ENCODE measurements at regions not wholly inside any gene's neighbourhood (a gene's known extent, or its start where the extent isn't known, plus 50 kb on each side); places are given as distances from the start of the nearest gene placed in this dataset.

GRCh38 chr10:78502210-78502936 is 468.7 kb downstream of the RPS24 start:
- FAIRE-seq = no peak

- FAIRE-seq = no peak
Measured at GRCh38 chr10:78504181-78504580, 470.5 kb downstream of the RPS24 start.

GRCh38 chr10:78505657-78506056 is 472.0 kb downstream of the RPS24 start:
- no peak for FAIRE-seq

DNA sequence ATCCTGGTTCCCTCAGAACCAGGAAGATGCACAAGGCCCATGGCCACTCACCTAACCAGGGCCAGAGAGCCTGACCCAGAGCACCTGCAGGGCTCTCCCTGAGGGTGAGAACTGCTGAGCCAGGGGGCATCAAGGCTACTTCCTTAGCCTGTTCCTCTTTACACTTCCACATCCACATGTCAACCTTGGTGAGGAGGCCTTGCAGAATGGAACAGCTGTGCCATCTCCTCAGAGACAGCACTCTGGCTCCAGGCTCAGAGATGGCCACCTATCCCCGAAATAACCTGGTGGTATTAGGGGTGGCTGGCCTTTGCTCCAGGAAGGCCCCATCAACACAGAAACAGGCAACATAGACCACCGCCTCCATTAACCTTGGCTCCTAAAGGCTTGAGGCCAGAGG is 473.0 kb downstream of the RPS24 start:
- no peak for FAIRE-seq

DNA sequence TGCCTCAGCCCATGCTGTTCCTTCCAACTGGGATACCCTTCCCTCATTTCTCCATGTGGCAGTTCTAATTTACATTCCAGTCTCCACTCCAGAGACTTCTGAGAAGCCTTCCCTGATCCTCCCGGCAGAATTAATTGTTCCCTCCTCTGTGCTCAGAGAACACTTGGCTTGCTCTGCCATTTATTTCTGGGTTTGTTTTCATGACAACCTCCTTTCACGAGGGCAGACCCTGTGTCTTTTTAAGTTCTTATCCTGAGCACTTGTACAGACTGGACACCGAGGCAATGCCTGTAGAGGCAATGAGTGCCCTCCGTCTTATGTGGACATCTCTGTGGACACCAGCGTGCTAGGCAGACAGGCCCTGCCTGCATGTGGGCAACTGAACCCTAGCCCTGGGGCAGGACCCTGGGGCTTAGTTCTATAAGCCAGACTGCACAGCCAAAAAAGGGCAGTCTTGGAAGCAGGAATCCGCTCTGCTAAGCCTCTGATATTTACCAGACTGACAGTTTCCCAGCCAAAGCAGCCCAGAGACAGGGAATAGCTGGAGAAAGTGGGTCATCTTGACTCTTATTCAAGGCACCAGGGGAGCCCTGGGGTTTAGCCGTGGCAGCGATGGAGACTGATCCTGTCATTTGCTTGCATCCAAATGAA is 474.0 kb downstream of the RPS24 start:
- no peak for FAIRE-seq

DNA sequence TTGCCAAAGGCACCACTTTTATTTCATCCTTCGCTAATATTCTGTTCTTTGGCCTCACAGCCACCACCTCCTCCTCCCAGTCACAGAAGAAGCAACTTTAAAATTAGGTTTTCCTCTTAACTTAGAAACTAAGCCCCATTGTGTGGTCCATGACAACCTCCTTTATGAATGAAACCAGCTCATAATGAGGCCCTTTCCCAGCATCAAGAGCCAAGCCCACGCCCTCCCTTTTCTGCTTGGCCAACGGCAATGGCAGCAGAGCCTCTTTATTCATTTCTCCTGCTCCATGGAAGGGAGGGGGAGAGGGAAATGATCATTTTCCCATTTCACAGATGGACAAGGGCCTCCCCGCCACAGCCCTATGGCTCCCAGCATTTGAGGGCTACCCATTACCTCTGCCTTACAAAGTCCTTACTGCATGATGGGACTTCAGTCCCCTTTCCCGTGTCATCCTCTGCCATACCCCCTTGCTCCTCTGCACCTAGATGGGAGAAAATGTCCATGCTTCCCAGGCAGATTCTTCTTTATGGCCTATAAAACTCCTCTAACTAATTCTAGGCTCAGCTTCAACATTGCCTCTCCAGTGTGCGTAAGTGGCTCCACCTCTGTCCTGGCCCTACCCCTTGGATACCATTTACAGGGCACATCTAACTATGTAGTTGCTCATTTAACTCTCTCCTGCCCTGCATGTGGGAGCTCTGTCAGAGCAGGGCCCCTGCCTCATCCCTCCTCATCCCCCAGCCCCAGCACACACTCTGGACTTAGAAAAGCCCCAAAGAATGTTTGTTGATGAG is 475.5 kb downstream of the RPS24 start:
- no peak for FAIRE-seq

DNA sequence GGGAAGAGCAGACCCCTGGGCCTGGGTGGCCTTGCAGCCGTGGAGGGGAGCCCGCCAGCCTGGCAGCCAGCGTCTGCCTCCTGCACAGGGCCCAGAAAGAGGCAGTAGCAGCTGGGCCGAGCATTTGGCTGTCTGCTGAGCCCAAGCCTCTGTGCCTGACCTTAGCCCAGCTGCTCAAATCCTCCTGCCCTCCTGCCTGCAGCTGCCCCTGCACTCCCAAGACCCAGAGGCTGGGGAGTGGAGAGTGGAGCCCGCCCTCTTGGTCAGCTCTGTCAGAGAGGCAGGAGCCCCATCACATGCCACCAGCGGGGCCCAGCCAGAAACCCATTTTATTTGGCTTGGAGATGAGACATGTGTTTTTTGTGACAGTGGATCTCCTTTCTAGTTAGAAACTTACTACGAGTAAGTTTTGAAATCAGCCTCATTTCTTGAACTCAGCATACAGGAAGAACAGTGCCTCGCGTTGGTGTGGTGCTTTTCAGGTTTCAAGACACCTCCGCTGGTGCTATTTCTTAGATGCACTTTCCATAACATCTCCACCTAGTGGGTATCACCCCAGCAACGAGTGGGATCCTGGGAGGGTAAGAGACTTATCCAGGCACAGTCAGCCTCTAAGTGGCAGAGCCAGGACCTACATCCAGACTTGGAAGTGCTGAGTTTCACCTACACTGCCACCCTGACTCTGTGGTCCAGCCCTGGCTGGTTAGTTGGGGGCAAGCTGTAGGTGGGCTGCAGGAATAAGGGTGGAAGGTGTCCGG is 477.1 kb downstream of the RPS24 start:
- no peak for FAIRE-seq

DNA sequence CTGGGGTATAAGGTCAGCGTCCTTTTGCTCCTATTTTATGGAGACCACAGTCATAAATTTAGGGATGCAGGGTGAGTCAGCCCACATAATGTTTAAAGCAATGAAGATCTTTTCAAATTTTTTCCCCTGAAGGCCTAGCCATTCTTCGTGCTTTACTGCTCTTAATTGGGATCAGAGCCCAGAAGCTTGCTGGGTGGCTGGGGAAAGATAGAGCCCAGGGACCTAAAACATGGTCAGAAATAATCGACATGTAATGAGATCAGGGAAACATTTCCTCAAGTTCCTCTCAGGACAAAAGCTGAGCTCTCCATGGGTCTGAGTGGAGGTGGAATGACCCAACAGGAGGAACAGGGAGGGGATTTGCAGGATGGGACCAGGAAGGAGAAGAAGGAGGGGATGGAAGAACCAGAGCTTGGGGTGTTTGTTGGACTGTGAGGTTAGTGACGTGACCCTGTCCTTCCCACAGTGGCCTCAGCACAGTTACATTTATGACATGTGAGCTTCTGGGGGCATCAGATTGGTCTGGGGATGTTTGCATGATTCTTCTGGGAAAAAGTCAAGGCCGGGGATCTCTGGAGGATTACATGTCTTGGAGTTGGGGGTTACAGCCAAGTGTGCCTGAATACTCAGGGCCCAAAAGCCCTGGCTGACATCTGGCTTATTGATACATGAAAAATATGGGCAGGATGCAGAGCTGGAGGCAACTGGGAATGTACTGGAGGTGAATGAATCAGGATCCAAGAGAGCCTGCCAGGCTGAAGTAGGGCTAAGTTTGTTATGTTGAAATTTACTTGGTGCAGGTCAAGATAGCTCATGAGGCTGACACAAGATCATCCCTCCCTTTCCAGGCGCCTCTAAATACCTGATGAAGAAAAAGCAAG is 477.9 kb downstream of the RPS24 start:
- no peak for FAIRE-seq

DNA sequence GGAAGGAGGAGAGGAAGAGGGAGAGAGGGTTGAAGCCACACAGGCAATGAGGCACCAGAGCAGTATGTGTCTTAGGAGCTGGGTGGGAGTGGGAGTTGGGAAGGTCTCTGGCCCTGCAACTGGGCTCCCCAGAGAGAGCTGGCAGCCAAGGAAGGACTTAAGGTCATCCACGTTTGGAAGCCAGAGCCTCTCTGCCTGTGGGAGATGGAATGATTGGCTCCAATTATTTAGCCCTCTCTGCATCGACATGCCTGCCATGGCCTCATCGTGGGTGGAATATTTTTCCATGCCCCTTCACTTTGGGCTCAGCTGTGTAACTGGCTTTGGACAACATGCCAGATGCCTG is 478.5 kb downstream of the RPS24 start:
- no peak for FAIRE-seq

DNA sequence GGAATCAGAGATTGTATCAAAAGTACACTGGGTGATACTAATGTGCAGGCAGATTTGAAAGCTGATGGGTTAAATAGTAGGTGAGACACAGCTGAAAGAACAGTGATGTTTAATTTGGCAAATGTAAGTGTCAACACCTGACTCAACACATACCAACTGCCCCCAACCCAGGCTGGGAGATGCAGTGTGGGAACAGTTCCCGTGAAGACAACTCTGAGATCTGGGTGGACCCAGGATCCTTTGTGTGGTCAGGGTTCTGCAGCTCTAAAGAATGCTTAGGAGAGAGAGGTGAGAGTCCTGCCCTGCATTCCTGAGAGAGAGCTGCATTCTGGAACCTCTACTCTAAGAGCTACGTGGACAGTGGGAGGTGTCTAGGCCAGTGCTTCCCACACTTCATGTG is 479.7 kb downstream of the RPS24 start:
- FAIRE-seq = no peak

DNA sequence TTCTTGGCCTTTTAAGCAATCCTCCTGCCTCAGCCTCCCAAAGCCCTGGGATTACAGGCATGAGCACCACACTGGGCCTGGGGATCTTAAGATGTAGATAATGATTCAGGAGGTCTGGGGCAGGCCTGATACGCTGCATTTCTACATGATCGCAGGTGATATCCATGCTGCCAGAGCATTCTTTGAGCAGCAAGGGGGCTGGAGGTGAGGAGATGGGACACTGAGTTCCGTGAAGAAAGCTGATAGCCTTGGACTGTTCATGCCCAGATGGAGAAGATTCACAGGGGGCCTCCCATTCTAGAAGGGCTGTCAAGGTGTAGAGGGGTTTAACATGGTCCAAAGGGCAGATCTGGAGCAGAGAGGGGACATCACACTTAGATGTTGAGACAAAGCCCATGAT is 480.3 kb downstream of the RPS24 start:
- no peak for FAIRE-seq

GRCh38 chr10:78514459-78514858 is 480.8 kb downstream of the RPS24 start:
- no peak for FAIRE-seq

GRCh38 chr10:78515038-78515872 is 481.6 kb downstream of the RPS24 start:
- FAIRE-seq = no peak

DNA sequence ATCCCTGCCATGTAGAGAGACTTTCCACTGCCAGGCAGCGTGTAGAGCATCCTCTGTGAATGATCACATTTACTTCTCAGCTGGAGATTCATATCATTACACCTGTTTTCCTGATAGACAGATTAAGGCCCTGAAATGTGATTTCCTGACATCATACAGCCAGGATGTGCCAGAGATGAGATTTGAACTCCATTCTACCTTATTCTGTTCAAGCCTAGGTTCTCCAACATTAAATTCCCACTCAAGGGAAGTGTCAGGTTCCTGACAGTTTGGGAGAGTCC is 482.1 kb downstream of the RPS24 start:
- no peak for FAIRE-seq

GRCh38 chr10:78516236-78516635 is 482.6 kb downstream of the RPS24 start:
- no peak for FAIRE-seq

GRCh38 chr10:78516756-78517155 is 483.1 kb downstream of the RPS24 start:
- no peak for FAIRE-seq

DNA sequence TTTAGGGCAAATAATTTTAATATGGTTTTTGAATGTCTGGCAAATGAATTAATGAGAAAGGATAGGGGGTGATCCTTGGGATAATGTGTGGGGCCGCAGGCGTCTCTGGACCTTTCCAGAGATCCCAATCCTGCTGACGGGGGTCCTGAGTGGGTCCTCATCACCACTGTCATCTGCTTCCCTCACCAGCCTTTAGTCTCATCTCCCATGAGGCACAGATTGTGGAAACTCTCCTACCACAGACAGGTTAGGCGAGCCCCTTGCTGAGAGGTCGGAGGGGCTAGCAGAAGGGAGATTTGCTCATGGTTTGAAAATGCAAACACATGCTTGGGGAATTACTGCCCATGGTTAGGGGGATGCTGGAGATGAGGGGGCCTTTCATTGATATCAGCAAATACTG is 484.6 kb downstream of the RPS24 start:
- no peak for FAIRE-seq

DNA sequence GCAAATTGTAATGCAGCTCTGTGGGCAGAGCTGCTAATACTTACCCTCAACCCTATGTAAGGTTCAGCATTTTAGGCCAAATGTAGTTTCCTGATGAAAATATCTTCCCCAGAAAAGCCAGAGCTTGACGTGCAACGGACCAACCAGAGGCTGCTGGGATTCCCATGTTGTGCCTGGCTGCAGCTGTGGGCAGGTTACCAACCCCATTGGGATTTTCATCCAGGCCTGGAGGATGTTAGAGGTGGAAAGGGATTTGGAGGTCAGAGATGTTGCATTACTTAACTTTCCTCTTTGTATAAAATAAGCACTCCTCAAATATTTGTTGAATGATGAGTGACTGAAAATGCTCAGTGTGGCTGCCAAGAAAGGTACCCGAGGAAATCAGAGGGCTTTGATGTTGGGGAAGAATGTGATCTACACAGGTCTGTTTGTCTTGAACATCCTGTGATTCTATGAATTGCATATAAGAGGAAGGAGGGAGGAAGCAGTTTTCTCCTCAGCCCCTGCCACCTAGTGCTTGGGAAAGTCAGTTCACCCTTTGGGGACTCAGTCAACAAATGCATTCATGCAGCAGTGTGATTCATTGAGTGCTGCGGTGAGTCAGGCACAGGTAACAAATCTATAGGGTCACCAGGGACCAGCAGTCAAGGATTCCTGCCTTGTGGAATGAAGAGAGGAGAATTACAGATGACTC is 487.2 kb downstream of the RPS24 start:
- no peak for FAIRE-seq

DNA sequence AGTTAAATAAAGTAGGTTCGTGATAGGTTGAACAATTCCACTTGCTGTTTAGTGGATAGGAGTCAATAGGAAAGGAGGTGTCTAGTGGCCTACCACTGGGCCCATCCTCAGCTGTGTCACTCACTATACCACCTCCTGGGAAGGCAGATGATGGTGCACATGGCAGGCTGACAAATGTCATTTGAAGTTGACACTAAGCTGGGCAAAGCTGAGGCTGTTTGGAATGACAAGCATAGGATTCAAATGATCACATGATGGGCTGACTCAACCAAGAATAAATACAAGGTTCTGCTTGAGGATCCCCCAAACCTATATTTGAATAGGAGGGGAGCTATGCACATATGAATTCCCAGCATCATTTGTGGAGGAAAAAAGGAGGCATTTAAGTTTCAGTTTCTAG is 489.8 kb downstream of the RPS24 start:
- FAIRE-seq = no peak

- FAIRE-seq = no peak
Measured at GRCh38 chr10:78524342-78524741, 490.7 kb downstream of the RPS24 start.

DNA sequence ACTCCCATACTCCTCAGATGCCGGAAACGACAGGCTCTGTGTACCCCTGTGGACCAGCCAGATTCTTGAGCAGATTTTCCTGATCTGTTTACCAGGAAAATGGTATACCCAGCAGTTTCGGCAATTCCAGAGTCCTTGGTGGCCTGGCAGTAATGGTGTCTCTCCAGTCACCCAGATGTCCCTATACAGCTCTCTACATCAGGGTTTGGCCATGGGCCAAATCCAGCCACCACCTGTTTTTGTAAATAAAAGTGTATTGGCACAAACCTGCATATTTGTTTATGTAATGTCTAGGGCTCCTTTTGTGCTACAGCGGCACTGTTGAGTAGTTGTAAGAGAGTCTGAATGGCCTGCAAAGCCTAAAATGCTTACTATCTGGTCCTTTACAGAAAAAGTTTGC is 491.3 kb downstream of the RPS24 start:
- no peak for FAIRE-seq

All from endometrium (tissue), 2 donors.